OCI-LY3 (cell line): ENCODE measurements at regions not wholly inside any gene's neighbourhood (a gene's known extent, or its start where the extent isn't known, plus 50 kb on each side); places are given as distances from the start of the nearest gene placed in this dataset.

Experiments
- H2AFZ ChIP-seq: fragments of 200-600, 300-600 bp; shearing (Covaris generic); 2 replicates; pipeline ENCODE4 v1.6.0; 2014; ENCODE audit warnings: antibody characterized with exemption, low read depth, low read length
- H3K27ac ChIP-seq: fragments of 200-600, 300-600 bp; sonication (generic); 2 replicates; pipeline ENCODE4 v1.5.1; 2014; ENCODE audit warnings: mild to moderate bottlenecking, low read length, moderate library complexity, mixed read lengths
- H3K27me3 ChIP-seq: fragments of 200-600, 300-600 bp; sonication (generic); 2 replicates; pipeline ENCODE4 v1.6.1; 2014; ENCODE audit warnings: low read depth, low read length, mixed read lengths
- H3K36me3 ChIP-seq: fragments of 200-600, 300-600 bp; sonication (generic); replicated peaks from 2 replicates; pipeline ENCODE3; 2014; ENCODE audit warnings: low read depth, low read length, mixed read lengths
- H3K4me1 ChIP-seq: fragments of 300-600, 200-600 bp; sonication (generic); 2 replicates; pipeline ENCODE4 v1.6.1; 2014; ENCODE audit warnings: low read length, mixed read lengths
- H3K4me2 ChIP-seq: fragments of 200-600, 300-600 bp; sonication (generic); 2 replicates; pipeline ENCODE4 v1.6.1; 2014; ENCODE audit warnings: low read length, mixed read lengths
- H3K4me3 ChIP-seq: fragments of 300-600, 200-600 bp; sonication (generic); 2 replicates; pipeline ENCODE4 v1.5.1; 2014; ENCODE audit warnings: antibody characterized with exemption, mild to moderate bottlenecking, low read length, moderate library complexity
- H3K79me2 ChIP-seq: fragments of 300-600, 200-600 bp; shearing (Covaris generic); 2 replicates; pipeline ENCODE4 v1.6.1; 2014; ENCODE audit warnings: mild to moderate bottlenecking, low read length, mixed read lengths
- H3K9ac ChIP-seq: fragments of 300-600, 200-600 bp; shearing (Covaris generic); 2 replicates; pipeline ENCODE4 v1.6.0; 2014; ENCODE audit warnings: mild to moderate bottlenecking, low read length, moderate library complexity
- H3K9me3 ChIP-seq: fragments of 200-600, 300-600 bp; shearing (Covaris generic); 2 replicates; pipeline ENCODE4 v1.6.1; 2014; ENCODE audit warnings: low read length, mixed read lengths; ENCODE audit not compliant: insufficient read depth
- H4K20me1 ChIP-seq: fragments of 200-600, 300-600 bp; sonication (generic); 2 replicates; pipeline ENCODE4 v1.6.1; 2016; ENCODE audit warnings: low read length, mixed read lengths; ENCODE audit not compliant: insufficient read depth
- CTCF ChIP-seq: fragments of 200-600, 300-600 bp; sonication (generic); IDR thresholded peaks from 2 replicates; pipeline ENCODE4 v1.5.1; 2014; ENCODE audit warnings: antibody characterized with exemption, low read length, low read depth
- EZH2phosphoT487 ChIP-seq: fragments of 200-600 bp; shearing (Covaris generic); IDR thresholded peaks from 2 replicates; pipeline ENCODE4 v1.6.1; 2018; ENCODE audit warnings: antibody characterized with exemption, mixed run types, low read depth

GRCh38 chr14:85122690-85123089 is 407.3 kb upstream of the FLRT2 start:
- Histone ChIP-seq H4K20me1 (no peaks in the 10 kb centered on the region), H3K79me2 (no peaks in the 10 kb centered on the region), H3K36me3 (no peaks in the 10 kb centered on the region), H2AFZ (no peak overlapping the region), H3K4me3 (no peak overlapping the region), H3K4me2 (no peak overlapping the region), H3K9me3 (no peaks in the 10 kb centered on the region), H3K27ac (no peak overlapping the region), H3K4me1 (no peaks in the 10 kb centered on the region), H3K9ac (no peak overlapping the region), H3K27me3 (no peaks in the 10 kb centered on the region)
- TF ChIP-seq CTCF (no peak), EZH2phosphoT487 (no peak)

- Histone ChIP-seq H3K9me3 (no peaks in the 10 kb centered on the region), H4K20me1 (no peaks in the 10 kb centered on the region), H3K27ac (no peak overlapping the region), H3K79me2 (no peaks in the 10 kb centered on the region), H3K36me3 (no peaks in the 10 kb centered on the region), H3K4me1 (no peaks in the 10 kb centered on the region), H3K4me2 (no peak overlapping the region), H3K4me3 (no peak overlapping the region), H3K27me3 (no peaks in the 10 kb centered on the region), H3K9ac (no peak overlapping the region), H2AFZ (no peak overlapping the region)
- TF ChIP-seq EZH2phosphoT487: no peak
- TF ChIP-seq CTCF: no peak
Measured at GRCh38 chr14:85123755-85124154, 406.2 kb upstream of the FLRT2 start.

GRCh38 chr14:85124631-85125290 is 405.2 kb upstream of the FLRT2 start:
- H2AFZ ChIP-seq: no peak overlapping the region
- no peaks in the 10 kb centered on the region for H4K20me1 ChIP-seq
- H3K4me2 ChIP-seq: no peak overlapping the region
- no peaks in the 10 kb centered on the region for H3K4me1 ChIP-seq
- H3K4me3 ChIP-seq: no peak overlapping the region
- no peak overlapping the region for H3K9ac ChIP-seq
- H3K27ac ChIP-seq: no peak overlapping the region
- no peaks in the 10 kb centered on the region for H3K36me3 ChIP-seq
- TF ChIP-seq CTCF: no peak
- no peak for TF ChIP-seq EZH2phosphoT487
- H3K27me3 ChIP-seq: no peaks in the 10 kb centered on the region
- no peaks in the 10 kb centered on the region for H3K79me2 ChIP-seq
- no peaks in the 10 kb centered on the region for H3K9me3 ChIP-seq

GRCh38 chr14:85125291-85125670 is 404.7 kb upstream of the FLRT2 start:
- Histone ChIP-seq H3K9ac (no peak overlapping the region), H4K20me1 (no peaks in the 10 kb centered on the region), H3K27me3 (no peaks in the 10 kb centered on the region), H3K36me3 (no peaks in the 10 kb centered on the region), H2AFZ (no peak overlapping the region), H3K79me2 (no peaks in the 10 kb centered on the region), H3K4me3 (no peak overlapping the region), H3K4me2 (no peak overlapping the region), H3K9me3 (no peaks in the 10 kb centered on the region), H3K27ac (no peak overlapping the region), H3K4me1 (no peaks in the 10 kb centered on the region)
- no peak for TF ChIP-seq EZH2phosphoT487
- TF ChIP-seq CTCF: no peak
